ENCODE measurements at regions not wholly inside any gene's neighbourhood (a gene's known extent, or its start where the extent isn't known, plus 50 kb on each side); places are given as distances from the start of the nearest gene placed in this dataset.

DNA sequence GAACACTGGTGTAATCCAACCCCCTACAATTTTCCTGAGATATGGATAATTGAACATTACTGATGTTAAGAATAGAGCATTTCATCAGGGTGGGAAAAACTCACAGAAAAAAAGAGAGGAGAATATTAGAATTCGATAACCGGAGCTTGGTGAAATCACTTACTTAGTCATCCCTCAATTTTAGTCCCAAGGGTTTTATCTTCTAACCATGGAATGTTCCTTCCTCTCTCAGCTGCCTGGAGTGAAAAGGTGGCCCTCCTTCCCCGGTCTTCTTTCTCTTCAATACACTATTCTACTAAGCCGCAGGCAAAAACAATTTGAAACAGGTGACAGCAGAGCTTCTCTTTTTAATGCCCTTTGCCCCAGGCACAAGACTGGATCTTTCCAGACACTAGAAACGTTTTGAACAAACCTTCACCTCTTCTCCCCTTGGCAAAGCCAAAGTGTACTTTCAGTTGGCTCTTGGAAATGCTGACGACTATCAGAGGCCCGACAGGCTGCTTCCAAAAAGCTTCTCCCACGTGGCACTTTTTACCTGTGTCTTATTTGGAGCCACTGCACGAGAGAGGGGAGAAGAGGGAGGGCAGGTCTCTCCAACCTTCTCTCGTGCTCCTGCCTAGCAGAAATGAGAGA lies 543.9 kb downstream of the TLE1 start (continued):
- no peak for TF ChIP-seq SALL1 (CRISPR knock-in tag; IDR thresholded peaks at IDR 0.05)
- TF ChIP-seq MBNL3 (CRISPR knock-in tag; conservative IDR thresholded peaks at IDR 0.05) = no peak
- TF ChIP-seq, protein P1, sequence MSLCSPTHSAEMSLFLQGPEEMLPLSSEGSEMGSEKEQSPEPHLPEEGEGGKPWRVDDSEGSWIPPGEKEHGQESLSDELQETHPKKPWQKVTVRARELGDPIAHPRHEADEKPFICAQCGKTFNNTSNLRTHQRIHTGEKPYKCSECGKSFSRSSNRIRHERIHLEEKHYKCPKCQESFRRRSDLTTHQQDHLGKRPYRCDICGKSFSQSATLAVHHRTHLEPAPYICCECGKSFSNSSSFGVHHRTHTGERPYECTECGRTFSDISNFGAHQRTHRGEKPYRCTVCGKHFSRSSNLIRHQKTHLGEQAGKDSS (CRISPR knock-in tag; IDR thresholded peaks at IDR 0.05; ENCODE audit: borderline replicate concordance, low read depth) = no peak
- no peak for TF ChIP-seq GATA4 (IDR thresholded peaks at IDR 0.05; ENCODE audit: borderline replicate concordance, low read depth)
- TF ChIP-seq ZNF441 (CRISPR knock-in tag; IDR thresholded peaks at IDR 0.05; ENCODE audit: borderline replicate concordance) = no peak
- TF ChIP-seq RBM22 (optimal IDR thresholded peaks at IDR 0.05; ENCODE audit: low read length) = no peak

GRCh38 chr9:81141961-81142360 lies 547.4 kb downstream of the TLE1 start:
- H4K20me1 ChIP-seq (ENCODE audit: insufficient read depth, low read length) = no peaks in the 10 kb centered on the region
- no peak overlapping the region for H2AFZ ChIP-seq (ENCODE audit: low read length)
- no peaks in the 10 kb centered on the region for H3K9me3 ChIP-seq (ENCODE audit: low read length)
- no peaks in the 10 kb centered on the region for H3K27me3 ChIP-seq (ENCODE audit: control insufficient read depth in 1 of 2, insufficient read depth in 2 of 2, low read length in 2 of 2)
- POLR2A ChIA-PET = no interaction called here
- intact Hi-C loops (cut with micrococcal nuclease; ENCODE audit: unreplicated experiment) (no loop called here), in situ Hi-C loops (cut with HindIII; ENCODE audit: extremely low pct_ligation_motif_present, low pct_unique_long_range_greater_than_20kb) (no loop called here)
- no TSS peak for BruUV-seq (replicated peaks)
- no peaks in the 10 kb centered on the region for H3K4me1 ChIP-seq (ENCODE audit: insufficient read depth, low read length)
- no peak overlapping the region for H3K4me2 ChIP-seq (ENCODE audit: low read depth, low read length)
- TF ChIP-seq ISL2 (CRISPR knock-in tag; IDR thresholded peaks at IDR 0.05) (no peak), ATF1 (CRISPR knock-in tag; IDR thresholded peaks at IDR 0.05) (no peak), ZNF747 (CRISPR knock-in tag; IDR thresholded peaks at IDR 0.05; ENCODE audit: borderline replicate concordance) (no peak), FOXJ3 (CRISPR knock-in tag; IDR thresholded peaks at IDR 0.05; ENCODE audit: borderline replicate concordance) (no peak), ATF7 (IDR thresholded peaks at IDR 0.05) (no peak), ATF7 (CRISPR knock-in tag; IDR thresholded peaks at IDR 0.05) (no peak), FOXA1 (IDR thresholded peaks at IDR 0.05) (no peak), FOXA1 (CRISPR knock-in tag; IDR thresholded peaks at IDR 0.05) (no peak)
- no peak overlapping the region for H3K9ac ChIP-seq (ENCODE audit: insufficient read depth, low read depth, low read length)
- H3K27ac ChIP-seq (ENCODE audit: extremely low read length, insufficient read depth, low read length) = no peak overlapping the region
- no peak for DNase-seq (ENCODE audit: low spot score)
- H3K36me3 ChIP-seq (replicated peaks in 1 of 2; ENCODE audit: control insufficient read depth in 1 of 2, insufficient read depth in 2 of 2, low read length in 2 of 2) = no peaks in the 10 kb centered on the region
- CTCF ChIA-PET (ENCODE audit: low intra/inter-chr PET ratio, low total read pairs) = no interaction called here
- no peaks in the 10 kb centered on the region for H3K79me2 ChIP-seq (ENCODE audit: insufficient read depth, low read length)
- no peak for ATAC-seq
- WGBS (ENCODE audit: low lambda C conversion rate) = 0% methylated on average over 1 of the region's 1 CpG
- FAIRE-seq = no peak
- no peak overlapping the region for H3K4me3 ChIP-seq (replicated peaks in 1 of 3; ENCODE audit: insufficient read depth in 1 of 3, low read depth in 2 of 3, low read length in 3 of 3)
